GM10266 (cell line): ENCODE measurements at regions not wholly inside any gene's neighbourhood (a gene's known extent, or its start where the extent isn't known, plus 50 kb on each side); places are given as distances from the start of the nearest gene placed in this dataset.
"Not testable (repeated sequence)": the region's sequence is repeated elsewhere in the genome, so short reads cannot be mapped to it uniquely, and the experiment has no call there.

Experiments used
- DNase-seq: peaks from one replicate; pipeline ENCODE4 v3.0.0; 2012; ENCODE audit errors: extremely low spot score
- TF ChIP-seq, protein P1 (sequence below): IDR thresholded peaks from 2 replicates; pipeline ENCODE4 v1.5.1; 2012; ENCODE audit warnings: mild to moderate bottlenecking, low read depth; ENCODE audit not compliant: control insufficient read depth, insufficient read depth; ENCODE audit errors: missing control alignments

DNA sequence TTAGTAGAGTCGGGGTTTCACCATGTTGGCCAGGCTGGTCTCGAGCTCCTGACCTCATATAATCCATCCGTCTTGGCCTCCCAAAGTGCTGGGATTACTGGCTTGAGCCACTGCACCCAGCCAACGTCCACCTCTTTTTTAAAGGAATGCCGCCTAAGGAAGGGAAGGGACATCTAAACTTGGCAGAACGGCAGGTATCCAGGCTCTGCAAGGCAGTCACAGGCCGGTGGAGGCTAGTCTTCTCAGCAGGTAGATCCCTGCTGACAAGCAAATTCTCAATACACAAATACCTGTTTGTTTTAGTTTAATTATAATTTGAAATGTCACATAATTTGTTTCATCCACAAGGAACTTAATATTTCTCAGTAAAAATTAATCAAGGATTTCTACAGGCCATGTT, 232.0 kb upstream of the HSFY2 start:
- DNase-seq = no peak
- TF ChIP-seq, protein P1, sequence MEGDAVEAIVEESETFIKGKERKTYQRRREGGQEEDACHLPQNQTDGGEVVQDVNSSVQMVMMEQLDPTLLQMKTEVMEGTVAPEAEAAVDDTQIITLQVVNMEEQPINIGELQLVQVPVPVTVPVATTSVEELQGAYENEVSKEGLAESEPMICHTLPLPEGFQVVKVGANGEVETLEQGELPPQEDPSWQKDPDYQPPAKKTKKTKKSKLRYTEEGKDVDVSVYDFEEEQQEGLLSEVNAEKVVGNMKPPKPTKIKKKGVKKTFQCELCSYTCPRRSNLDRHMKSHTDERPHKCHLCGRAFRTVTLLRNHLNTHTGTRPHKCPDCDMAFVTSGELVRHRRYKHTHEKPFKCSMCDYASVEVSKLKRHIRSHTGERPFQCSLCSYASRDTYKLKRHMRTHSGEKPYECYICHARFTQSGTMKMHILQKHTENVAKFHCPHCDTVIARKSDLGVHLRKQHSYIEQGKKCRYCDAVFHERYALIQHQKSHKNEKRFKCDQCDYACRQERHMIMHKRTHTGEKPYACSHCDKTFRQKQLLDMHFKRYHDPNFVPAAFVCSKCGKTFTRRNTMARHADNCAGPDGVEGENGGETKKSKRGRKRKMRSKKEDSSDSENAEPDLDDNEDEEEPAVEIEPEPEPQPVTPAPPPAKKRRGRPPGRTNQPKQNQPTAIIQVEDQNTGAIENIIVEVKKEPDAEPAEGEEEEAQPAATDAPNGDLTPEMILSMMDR = no peak

DNA sequence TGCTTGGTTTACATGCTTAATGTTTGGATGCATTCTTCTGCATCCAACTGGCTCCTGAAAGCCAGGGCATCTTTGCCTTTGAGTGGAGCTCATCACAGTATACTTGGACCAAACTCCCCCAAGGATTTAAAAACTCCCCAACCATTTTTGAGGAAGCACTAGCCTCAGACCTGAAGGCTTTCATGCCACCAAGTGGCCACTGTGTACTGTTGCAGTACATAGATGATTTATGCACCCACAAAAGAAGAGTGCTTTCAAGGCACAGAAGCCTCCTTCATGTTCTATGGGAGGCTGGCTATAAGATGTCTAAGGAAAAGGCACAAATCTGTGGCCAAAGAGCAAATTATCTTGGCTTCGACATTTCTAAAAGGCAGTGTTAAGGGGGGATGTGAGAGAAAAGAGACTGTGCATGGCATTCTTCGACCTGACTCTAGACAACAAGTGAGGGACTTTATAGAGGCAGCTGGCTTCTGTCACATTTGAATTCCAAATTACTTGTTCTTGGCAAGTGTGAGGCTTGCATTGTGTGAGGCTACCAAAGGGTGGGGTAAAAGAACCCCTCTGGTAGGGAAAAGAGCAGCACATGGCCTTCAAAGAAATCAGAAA, 224.2 kb upstream of the HSFY2 start:
- TF ChIP-seq, protein P1 = no peak
- DNase-seq = no peak

DNA sequence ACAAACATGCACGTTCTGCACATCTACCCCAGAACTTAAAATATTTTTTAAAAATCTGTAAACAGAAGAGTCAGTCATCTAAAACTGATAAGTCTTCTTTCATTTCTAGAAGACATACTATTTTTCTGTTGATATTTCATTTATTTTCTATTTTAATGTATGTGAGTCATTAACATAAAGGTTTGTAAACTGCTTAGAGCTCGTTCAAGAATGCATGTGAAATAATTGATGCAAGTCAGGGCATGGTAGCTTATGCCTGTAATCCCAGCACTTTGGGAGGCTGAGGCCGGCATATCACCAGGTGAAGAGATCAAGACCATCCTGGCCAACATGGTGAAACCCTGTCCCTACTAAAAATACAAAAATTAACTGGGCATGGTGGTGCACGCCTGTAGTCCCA, 219.9 kb upstream of the HSFY2 start:
- DNase-seq = no peak
- TF ChIP-seq, protein P1 = no peak

DNA sequence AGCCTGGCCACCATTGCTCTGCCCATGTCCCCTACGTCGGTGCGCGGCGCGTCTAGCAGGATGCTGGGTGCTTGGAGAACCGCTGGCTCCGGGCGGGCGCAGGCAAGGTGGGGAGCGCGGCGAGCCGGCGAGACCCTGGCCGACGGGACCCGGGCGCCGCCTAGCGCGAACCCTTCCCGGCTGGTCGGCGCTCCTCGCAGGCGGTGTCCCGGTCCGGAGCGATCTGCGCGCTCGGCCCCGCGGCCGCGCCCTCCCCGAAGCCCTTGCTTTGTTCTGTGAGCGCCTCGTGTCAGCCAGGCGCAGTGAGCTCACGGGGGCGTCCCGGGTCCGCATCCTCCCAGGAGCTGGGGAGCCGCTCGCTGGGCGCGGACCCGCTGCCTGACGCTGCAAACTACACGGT, 219.1 kb upstream of the HSFY2 start:
- not testable (repeated sequence) for DNase-seq

DNA sequence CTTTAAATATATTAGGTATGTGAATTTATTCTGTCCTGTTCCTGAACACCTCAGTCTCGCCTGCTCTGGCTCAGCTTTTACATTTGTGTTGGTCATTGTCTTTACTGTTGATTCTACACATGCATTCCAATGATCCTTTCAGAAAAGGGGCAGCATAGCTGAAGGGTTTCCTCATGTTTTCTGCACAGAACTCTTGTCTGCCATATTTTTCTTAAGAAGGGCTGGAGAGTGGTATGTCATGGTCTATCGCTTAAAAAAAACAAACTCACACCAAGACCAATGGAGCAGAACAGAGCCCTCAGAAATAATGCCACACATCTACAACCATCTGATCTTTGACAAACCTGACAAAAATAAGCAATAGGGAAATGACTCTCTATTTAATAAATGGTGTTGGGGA, 215.8 kb upstream of the HSFY2 start:
- TF ChIP-seq, protein P1 = no peak
- no peak for DNase-seq

DNA sequence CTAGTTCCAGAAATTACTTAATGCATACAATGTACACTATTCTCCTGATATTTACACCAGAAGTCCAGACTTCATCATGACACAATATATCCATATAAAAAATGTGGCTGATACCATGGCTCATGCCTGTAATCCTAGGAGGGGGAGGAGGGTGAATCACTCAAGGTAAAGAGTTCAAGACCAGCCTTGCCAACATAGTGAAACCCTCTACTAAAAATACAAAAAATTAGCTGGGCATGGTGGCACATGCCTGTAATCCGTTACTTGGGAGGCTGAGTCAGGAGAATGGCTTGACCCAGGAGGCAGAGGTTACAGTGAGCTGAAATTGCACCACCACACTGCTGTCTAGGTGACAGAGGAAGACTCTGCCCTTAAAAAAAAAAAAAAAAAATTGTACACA, 192.5 kb upstream of the HSFY2 start:
- no peak for DNase-seq
- TF ChIP-seq, protein P1 = no peak

DNA sequence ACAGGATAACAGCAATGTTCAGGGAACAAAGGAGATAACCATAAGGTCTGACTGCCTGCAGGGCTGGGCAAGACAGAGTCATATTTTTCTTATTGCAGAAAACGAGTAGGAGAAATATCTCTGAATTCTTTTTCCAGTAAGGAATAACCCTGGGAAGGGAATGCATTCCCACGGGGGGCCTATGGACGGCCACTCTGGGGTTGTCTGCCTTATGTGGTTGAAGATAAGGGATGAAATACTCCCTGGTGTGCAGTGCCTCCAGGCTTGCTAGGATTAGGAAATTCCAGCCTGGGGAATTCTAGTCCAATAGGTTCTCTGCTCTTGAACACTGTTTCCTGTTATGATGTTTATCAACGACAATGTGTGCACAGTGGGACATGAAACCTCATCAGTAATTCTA, 185.3 kb upstream of the HSFY2 start:
- DNase-seq = no peak
- TF ChIP-seq, protein P1 = no peak

DNA sequence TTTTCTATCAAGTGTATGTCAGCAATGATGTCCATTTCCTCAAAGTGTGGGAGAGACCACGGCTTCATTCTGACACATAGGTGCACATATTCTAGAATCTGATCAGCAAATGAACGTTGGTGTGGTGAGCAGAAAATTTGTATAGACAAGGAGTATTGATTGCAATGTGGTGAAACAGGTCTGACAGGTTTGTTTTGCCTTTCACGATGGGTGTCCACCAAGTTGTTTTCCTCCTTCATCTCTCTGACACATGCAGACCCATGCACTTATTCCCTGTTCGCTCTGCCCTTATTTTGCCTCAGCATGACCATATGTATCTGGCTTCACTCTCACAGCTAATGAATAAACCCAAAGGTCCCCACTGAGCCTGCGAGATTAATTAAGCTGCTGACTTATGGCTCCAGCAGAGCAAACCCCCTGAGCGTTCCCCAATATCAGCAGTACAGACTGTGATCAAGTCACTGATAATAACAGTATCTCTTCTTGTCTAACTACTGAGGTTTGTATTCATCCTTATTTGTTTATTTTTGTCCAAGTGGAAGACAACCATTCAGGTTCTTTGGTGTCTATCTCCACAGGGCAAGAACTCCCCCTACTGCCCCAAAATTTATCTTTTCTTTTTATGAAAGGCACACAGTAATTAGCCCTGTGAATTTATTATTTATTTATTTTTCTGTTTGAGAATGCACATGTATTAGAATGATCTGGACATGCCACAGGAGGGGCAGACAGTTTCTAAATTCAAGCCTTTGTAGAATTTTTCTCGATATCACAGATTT, 178.3 kb upstream of the HSFY2 start:
- TF ChIP-seq, protein P1 = no peak
- DNase-seq = no peak
